Peyer's patch (tissue), 4 donors: ENCODE measurements at regions not wholly inside any gene's neighbourhood (a gene's known extent, or its start where the extent isn't known, plus 50 kb on each side); places are given as distances from the start of the nearest gene placed in this dataset.

Experiments used
- POLR2A ChIP-seq, 2 donors: fragments of 450-650 bp; IDR thresholded peaks; one replicate each; pipeline ENCODE4 v1.5.1; 2017; ENCODE audit warnings: antibody characterized with exemption in 2 of 2, mild to moderate bottlenecking in 2 of 2, moderate library complexity in 2 of 2
- TF ChIP-seq, protein P1 (sequence below), 6 experiments: fragments of 450-650 bp in 4 of 6; fragments of 200-600 bp in 2 of 6; sonication (generic) in 1 of 6; IDR thresholded peaks; one replicate each; pipeline ENCODE4 v1.5.1; 2017 to 2019; ENCODE audit warnings: antibody characterized with exemption in 6 of 6, mild to moderate bottlenecking in 3 of 6, moderate library complexity in 1 of 6

DNA sequence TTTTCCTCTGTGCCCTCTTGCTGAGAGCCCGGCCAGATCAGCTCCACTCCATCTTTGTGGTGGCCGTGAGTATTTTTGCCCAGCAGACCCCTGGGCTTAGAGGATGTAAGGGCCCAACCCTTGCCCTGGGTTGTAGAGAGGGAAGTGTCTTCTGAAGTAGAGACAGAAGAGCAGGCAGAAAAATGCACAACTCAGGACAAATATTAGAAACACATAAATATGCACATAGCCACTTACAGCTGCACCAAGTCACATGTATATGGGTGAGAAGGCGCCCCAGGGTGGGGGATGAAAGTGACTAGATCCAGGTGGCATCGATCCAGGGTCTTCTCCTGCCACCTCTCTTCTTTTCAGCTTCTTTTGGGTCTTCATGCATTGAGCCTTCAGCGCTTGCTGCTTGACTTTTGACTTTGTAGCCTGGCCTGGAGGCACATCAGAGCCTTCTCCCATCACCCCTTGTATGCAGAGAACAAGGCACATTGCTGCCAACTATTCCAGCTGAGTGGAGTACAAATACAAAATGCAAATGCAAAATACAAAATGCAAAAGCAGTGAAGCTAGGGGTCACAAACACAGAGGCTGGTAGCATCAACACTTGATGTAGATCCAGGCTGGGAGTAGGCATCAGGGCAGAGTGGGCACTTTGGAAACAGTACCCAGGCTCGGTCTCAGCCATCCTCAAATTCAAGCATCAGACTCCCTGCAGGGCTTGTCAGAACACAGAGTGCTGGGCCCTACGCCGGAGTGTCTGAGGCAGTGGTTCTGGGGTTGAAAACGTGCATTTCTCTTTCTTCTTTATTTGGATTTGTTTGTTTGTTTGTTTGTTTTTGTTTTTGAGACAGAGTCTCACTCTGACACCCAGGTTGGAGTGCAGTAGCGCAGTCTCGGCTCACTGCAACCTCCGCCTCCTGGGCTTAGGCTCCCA, 133.0 kb downstream of the ASB7 start:
- no peak for TF ChIP-seq POLR2A (IDR thresholded peaks at IDR 0.05)
- TF ChIP-seq, protein P1, sequence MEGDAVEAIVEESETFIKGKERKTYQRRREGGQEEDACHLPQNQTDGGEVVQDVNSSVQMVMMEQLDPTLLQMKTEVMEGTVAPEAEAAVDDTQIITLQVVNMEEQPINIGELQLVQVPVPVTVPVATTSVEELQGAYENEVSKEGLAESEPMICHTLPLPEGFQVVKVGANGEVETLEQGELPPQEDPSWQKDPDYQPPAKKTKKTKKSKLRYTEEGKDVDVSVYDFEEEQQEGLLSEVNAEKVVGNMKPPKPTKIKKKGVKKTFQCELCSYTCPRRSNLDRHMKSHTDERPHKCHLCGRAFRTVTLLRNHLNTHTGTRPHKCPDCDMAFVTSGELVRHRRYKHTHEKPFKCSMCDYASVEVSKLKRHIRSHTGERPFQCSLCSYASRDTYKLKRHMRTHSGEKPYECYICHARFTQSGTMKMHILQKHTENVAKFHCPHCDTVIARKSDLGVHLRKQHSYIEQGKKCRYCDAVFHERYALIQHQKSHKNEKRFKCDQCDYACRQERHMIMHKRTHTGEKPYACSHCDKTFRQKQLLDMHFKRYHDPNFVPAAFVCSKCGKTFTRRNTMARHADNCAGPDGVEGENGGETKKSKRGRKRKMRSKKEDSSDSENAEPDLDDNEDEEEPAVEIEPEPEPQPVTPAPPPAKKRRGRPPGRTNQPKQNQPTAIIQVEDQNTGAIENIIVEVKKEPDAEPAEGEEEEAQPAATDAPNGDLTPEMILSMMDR (IDR thresholded peaks at IDR 0.05) = no peak
